Nephron progenitor cell (in vitro differentiated cells): ENCODE measurements at regions not wholly inside any gene's neighbourhood (a gene's known extent, or its start where the extent isn't known, plus 50 kb on each side); places are given as distances from the start of the nearest gene placed in this dataset.

Source experiments
- DNase-seq: peaks from one replicate; pipeline ENCODE4 v3.0.0; 2021
- H3K27ac Mint-ChIP-seq: 2 replicates; pipeline ENCODE4 v1.8.0; 2021; ENCODE audit warnings: mild to moderate bottlenecking, moderate library complexity, mixed read lengths
- H3K27me3 Mint-ChIP-seq: 2 replicates; pipeline ENCODE4 v1.8.0; 2021; ENCODE audit warnings: mild to moderate bottlenecking, low read depth, mixed read lengths; ENCODE audit not compliant: poor library complexity
- H3K36me3 Mint-ChIP-seq: 2 replicates; pipeline ENCODE4 v1.8.0; 2021; ENCODE audit warnings: low read depth, mixed read lengths
- H3K4me1 Mint-ChIP-seq: 2 replicates; pipeline ENCODE4 v1.8.0; 2021; ENCODE audit warnings: mixed read lengths
- H3K4me3 Mint-ChIP-seq: 2 replicates; pipeline ENCODE4 v1.8.0; 2021; ENCODE audit warnings: mild to moderate bottlenecking, moderate library complexity, mixed read lengths
- H3K9me3 Mint-ChIP-seq: 2 replicates; pipeline ENCODE4 v1.8.0; 2021; ENCODE audit warnings: mild to moderate bottlenecking, moderate library complexity, mixed read lengths
- TF ChIP-seq, protein P1 (sequence below): fragments of 200-600 bp; sonication (generic); IDR thresholded peaks from 2 replicates; pipeline ENCODE4 v1.5.0; 2021; ENCODE audit warnings: antibody characterized with exemption

DNA sequence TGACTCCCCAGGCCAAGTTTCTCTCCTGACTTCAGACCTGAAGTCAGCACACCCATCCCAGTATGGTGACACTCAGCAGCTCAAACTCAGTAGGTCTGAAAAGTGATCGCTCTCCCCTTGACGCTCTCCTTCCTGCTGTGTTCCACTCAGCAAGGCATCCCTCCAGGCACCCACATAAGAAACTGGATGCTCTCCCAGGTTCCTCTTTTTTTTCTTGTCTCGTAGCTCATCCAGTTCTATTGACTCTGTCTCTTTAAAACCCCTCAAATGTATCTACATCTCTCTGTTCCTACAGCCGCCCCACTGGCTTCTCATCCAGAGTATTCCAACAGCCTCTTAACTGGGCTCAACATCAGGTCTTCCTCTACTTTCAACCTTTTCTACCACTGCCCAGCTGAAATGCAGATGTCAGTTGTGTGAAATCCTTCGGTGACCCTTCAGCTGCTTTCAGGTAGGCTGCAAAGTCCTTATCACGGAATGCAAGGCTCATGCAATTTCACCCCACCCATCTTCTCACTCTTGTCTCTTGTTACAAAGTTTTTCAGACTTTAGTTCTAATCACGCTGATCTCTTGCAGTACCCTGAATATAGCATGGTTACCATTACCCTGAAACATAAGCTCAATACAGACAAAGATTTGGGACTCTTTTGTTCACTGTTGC is 286.2 kb upstream of the POU3F1 start:
- H3K27ac Mint-ChIP-seq, result no peak overlapping the region
- no peak for DNase-seq
- H3K4me3 Mint-ChIP-seq, result no peak overlapping the region
- H3K9me3 Mint-ChIP-seq, result no peaks in the 10 kb centered on the region
- H3K4me1 Mint-ChIP-seq, result no peaks in the 10 kb centered on the region
- peaks cover 33% of the 10 kb centered on the region for H3K27me3 Mint-ChIP-seq
- H3K36me3 Mint-ChIP-seq, result no peaks in the 10 kb centered on the region
- TF ChIP-seq, protein P1, sequence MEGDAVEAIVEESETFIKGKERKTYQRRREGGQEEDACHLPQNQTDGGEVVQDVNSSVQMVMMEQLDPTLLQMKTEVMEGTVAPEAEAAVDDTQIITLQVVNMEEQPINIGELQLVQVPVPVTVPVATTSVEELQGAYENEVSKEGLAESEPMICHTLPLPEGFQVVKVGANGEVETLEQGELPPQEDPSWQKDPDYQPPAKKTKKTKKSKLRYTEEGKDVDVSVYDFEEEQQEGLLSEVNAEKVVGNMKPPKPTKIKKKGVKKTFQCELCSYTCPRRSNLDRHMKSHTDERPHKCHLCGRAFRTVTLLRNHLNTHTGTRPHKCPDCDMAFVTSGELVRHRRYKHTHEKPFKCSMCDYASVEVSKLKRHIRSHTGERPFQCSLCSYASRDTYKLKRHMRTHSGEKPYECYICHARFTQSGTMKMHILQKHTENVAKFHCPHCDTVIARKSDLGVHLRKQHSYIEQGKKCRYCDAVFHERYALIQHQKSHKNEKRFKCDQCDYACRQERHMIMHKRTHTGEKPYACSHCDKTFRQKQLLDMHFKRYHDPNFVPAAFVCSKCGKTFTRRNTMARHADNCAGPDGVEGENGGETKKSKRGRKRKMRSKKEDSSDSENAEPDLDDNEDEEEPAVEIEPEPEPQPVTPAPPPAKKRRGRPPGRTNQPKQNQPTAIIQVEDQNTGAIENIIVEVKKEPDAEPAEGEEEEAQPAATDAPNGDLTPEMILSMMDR, result no peak

DNA sequence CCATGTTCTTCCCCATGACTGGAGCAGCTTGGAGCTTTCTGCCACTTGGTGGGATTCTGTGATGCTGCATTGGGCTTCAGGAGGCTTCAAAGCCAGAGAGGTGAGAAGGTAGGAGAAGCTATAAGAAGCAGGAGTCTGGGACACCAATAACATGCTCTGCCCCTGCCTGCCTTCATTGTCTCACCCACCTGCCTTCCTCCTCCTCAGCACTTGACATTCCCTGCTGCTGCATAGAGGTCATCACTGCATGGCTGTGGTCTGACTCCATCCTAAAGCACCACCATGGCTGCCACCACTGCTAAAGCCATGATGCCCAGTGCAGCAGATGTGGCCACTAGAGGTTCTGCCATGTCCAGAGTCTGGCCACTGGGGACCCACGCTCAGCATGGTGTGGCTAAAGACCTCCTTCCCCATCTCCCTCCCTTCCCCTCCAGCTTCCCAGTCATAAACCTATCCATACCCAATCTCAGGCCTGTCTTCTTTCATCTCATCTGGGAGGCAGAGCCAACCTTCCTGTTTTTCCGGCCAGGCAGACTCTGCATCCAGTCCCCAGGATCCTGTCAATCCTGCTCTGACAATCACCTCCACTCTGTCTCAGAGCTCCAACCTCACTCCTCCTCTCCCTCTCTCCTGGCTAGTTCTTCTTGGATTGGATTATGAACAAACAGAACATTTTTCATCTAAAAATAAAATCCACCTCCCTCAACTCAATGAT is 285.1 kb upstream of the POU3F1 start:
- no peaks in the 10 kb centered on the region for H3K9me3 Mint-ChIP-seq
- no peak for DNase-seq
- no peaks in the 10 kb centered on the region for H3K4me1 Mint-ChIP-seq
- TF ChIP-seq, protein P1, result no peak
- H3K27ac Mint-ChIP-seq, result no peak overlapping the region
- no peaks in the 10 kb centered on the region for H3K36me3 Mint-ChIP-seq
- H3K4me3 Mint-ChIP-seq, result no peak overlapping the region
- peaks cover 32% of the 10 kb centered on the region for H3K27me3 Mint-ChIP-seq

DNA sequence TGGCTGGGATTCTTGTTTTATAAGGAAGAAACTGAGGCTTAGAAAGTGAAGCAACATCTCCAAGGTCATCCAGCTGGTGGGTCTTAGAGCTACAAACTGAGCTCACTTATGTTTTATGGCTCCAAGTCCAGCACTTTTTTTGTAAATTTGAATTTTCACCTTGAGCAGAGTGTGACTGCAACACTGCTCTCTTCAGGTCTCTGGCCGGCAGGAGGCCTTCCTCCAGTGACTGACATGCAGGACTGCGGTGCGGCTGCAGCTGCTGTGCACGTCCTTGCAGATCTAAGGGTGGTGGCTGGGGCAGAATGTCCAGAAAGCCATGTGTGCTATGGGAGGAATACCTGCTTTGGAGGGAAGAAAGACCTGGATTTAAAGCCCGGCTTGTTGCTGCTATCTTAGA is 284.2 kb upstream of the POU3F1 start:
- no peaks in the 10 kb centered on the region for H3K36me3 Mint-ChIP-seq
- H3K4me3 Mint-ChIP-seq, result no peak overlapping the region
- no peak overlapping the region for H3K27ac Mint-ChIP-seq
- no peak for DNase-seq
- H3K4me1 Mint-ChIP-seq, result no peaks in the 10 kb centered on the region
- H3K27me3 Mint-ChIP-seq, result peaks cover 39% of the 10 kb centered on the region
- TF ChIP-seq, protein P1, result no peak
- H3K9me3 Mint-ChIP-seq, result no peaks in the 10 kb centered on the region

DNA sequence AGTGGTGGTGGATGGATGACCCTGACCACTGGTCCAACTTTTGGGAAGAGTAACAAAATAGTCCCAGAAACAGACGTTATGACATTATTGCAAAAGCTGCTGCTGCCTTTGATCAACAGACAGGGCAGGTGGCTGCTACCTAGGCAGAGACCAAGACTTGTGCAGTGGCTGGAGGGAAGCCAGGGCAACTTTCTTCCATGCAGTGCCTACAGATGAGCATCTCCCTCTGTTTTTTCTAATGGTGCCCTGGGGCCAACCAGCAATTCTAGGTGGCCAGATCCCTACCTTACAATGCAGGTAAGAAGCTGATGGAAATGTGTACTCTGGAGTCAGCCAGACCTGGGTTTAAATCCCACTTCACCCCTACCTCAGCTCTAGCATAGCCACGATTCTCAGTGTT is 283.1 kb upstream of the POU3F1 start:
- Mint-ChIP-seq H3K4me1 (no peaks in the 10 kb centered on the region), H3K27ac (no peak overlapping the region), H3K4me3 (no peak overlapping the region), H3K9me3 (no peaks in the 10 kb centered on the region), H3K36me3 (no peaks in the 10 kb centered on the region), H3K27me3 (peaks cover 42% of the 10 kb centered on the region)
- TF ChIP-seq, protein P1, result no peak
- no peak for DNase-seq

DNA sequence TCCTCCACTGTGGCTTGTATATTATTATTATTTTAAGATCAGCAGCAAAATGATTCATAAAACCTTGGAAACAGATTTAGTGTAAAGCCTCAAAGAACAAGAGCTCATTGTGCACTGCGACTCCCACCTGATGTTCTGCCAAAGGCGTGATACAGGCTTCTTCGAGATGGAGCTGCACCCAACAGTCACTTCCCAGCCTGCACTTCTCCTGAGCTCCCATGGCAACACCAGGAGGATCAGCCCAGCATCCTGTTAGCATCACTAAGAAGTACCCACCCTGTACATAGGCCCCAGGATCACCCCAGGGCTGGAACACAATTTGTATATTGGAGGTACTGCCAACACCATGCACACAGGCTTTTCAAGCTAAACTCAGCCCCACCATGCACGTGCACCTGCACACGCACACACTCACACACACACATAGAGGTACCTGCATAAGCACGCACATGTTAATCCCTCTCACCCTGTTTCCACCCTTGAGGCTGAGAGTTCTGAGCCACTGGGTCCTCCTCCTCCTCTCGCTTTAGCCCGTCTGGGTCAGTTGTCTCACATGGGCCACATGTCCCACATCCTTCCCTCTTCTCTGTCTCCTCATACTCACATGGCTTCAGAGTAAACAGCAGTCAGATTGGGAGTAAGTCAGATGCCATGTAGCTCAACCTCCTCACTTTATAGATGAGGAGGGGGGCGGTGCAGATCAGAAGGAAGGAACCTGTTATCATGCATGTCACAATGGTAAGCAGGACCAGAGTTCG is 281.9 kb upstream of the POU3F1 start:
- Mint-ChIP-seq H3K4me1 (no peaks in the 10 kb centered on the region), H3K27me3 (peaks cover 39% of the 10 kb centered on the region), H3K9me3 (no peaks in the 10 kb centered on the region), H3K36me3 (no peaks in the 10 kb centered on the region), H3K4me3 (no peak overlapping the region), H3K27ac (peak overlapping the region; percentile 79)
- no peak for DNase-seq
- TF ChIP-seq, protein P1, result no peak
